NOMO-1 treated with dmso at 0.1 percent for 144 hours (cell line): ENCODE measurements at regions not wholly inside any gene's neighbourhood (a gene's known extent, or its start where the extent isn't known, plus 50 kb on each side); places are given as distances from the start of the nearest gene placed in this dataset.
"Not testable (repeated sequence)": the region's sequence is repeated elsewhere in the genome, so short reads cannot be mapped to it uniquely, and the experiment has no call there.

Source experiments
- DNase-seq: peaks from one replicate; lab custom pipeline; 2025; ENCODE audit not compliant: unreplicated experiment; lab: John Stamatoyannopoulos, UW

- no peak for DNase-seq
Measured at GRCh38 chr1:207241164-207241934, 80.1 kb upstream of the CD55 start.

GRCh38 chr1:207243442-207244408 lies 77.8 kb upstream of the CD55 start:
- DNase-seq = no peak

GRCh38 chr1:207244409-207244801 lies 77.1 kb upstream of the CD55 start:
- no peak for DNase-seq

- no peak for DNase-seq
Measured at GRCh38 chr1:207245124-207245523, 76.4 kb upstream of the CD55 start.

GRCh38 chr1:207248544-207249198 lies 72.8 kb upstream of the CD55 start:
- DNase-seq = peak; percentile 71

- DNase-seq = no peak
Measured at GRCh38 chr1:207250431-207250830, 71.0 kb upstream of the CD55 start.

GRCh38 chr1:207251066-207251465 lies 70.4 kb upstream of the CD55 start:
- DNase-seq = no peak

GRCh38 chr1:207256869-207257268 lies 64.6 kb upstream of the CD55 start:
- no peak for DNase-seq

GRCh38 chr1:207259391-207259790 lies 62.1 kb upstream of the CD55 start:
- DNase-seq = no peak

- DNase-seq = no peak
Measured at GRCh38 chr1:207261971-207262370, 59.5 kb upstream of the CD55 start.

- not testable (repeated sequence) for DNase-seq
Measured at GRCh38 chr1:207262891-207263290, 58.6 kb upstream of the CD55 start.

- DNase-seq = no peak
Measured at GRCh38 chr1:207264663-207265252, 56.7 kb upstream of the CD55 start.

GRCh38 chr1:207268337-207268736 lies 53.1 kb upstream of the CD55 start:
- DNase-seq = no peak

GRCh38 chr1:207268753-207269511 lies 52.5 kb upstream of the CD55 start:
- DNase-seq = no peak
